ENCODE measurements at regions not wholly inside any gene's neighbourhood (a gene's known extent, or its start where the extent isn't known, plus 50 kb on each side); places are given as distances from the start of the nearest gene placed in this dataset.

DNA sequence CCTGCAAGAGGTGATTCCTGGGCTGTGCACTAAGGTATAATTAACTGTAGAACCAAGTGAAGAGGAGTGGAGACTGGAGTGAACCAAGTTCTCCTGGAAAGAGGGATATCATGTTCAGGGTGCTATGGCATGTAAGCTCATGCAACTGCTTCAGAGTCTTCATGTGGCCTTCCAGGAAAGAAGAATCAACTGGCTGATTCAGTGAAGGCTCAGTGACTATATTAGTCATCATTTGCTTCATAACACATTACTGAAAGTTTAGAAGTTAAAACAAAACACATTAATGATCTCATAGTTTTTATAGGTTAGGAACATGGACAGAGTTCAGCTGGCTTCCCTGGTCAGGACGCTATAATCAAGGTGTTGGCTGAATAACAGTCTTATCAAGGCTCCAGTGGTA, 1200.8 kb upstream of the GYPC start:
- no peaks in the 10 kb centered on the region; the same call in 1 of the 2 replicates for H3K9me3 ChIP-seq
- no peaks in the 10 kb centered on the region for H3K27me3 ChIP-seq
- H3K36me3 ChIP-seq, result no peaks in the 10 kb centered on the region
- DNase-seq, result peak; percentile 26
- no peak overlapping the region for H3K4me3 ChIP-seq

DNA sequence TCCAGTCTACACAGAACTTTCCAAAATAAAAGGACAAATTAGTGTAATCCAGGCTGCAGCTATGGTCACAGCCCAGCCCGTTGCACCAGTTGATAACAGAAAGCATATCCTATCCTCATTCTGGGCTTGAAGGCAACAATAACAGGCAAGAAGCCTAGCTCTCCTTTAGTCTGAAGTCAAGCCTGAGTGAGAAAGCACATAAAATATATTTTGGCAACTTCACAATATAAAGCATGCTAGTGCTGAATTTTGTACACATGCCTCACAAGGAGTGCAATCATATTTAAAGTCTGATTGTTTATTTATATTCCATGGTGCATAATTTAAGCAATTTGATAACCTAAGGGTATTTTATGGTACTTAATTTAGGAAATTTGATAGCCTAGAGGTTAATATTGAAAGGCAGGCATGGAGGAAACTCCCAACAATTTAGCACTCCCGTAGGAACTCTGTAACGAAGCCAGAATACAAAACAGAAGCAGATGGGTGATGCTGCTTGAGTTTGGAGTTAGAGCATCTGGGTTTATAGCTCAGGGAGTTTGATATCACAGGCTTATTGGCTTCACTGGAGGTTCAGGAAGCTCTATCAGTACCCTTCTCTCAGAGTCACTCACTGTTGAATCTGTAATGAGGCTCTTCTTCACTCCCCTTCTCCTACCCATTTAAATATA, 1199.1 kb upstream of the GYPC start:
- H3K4me3 ChIP-seq, result no peak overlapping the region
- DNase-seq, result no peak
- no peaks in the 10 kb centered on the region for H3K36me3 ChIP-seq
- no peaks in the 10 kb centered on the region for H3K27me3 ChIP-seq
- no peaks in the 10 kb centered on the region for H3K9me3 ChIP-seq

DNA sequence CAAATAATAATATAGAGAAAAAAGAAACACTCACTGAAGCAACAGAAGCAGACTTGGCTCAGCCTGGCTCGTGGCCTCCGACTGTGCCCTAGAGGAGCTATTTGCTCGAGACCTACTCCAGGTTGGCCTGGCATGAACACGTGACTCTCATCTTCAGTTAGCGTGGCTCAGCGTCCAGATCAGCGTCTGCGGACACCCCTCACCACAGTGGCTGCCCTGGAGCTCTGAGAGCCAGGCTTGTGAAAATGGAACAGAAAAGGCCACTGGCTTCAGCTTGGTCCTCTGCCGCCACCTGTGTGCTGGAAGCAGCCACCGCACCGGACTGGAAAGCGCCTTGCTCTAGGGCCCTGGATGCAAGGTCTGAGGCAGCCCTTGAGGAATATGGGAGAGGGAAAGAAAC, 1184.0 kb upstream of the GYPC start:
- H3K36me3 ChIP-seq, result no peaks in the 10 kb centered on the region
- H3K9me3 ChIP-seq, result no peaks in the 10 kb centered on the region
- peak; percentile 41 for DNase-seq
- no peak overlapping the region for H3K4me3 ChIP-seq
- H3K27me3 ChIP-seq, result no peaks in the 10 kb centered on the region

DNA sequence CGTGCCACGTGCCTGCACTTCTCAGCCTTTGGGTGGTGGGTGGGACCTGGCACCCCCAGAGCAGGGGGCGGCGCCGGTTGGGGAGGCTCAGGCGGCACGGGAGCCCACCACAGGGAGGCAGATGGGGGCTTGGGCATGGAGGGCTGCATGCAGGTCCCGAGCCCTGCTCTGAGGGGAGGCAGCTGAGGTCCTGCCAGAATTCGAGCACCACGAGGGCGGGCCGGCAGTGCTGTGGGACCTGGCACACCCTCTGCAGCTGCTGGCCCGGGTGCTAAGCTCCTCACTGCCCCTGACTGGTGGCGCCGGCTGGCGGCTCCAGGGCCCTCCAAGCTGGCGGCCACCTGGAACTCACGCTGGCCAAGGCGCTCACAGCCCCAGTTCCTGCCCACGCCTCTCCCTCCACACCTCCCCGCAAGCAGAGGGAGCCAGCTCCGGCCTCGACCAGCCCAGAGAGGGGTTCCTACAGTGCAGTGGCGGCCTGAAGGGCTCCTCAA, 1176.8 kb upstream of the GYPC start:
- no peaks in the 10 kb centered on the region for H3K27me3 ChIP-seq
- H3K9me3 ChIP-seq, result no peaks in the 10 kb centered on the region
- H3K4me3 ChIP-seq, result no peak overlapping the region
- no peak for DNase-seq
- H3K36me3 ChIP-seq, result no peaks in the 10 kb centered on the region

DNA sequence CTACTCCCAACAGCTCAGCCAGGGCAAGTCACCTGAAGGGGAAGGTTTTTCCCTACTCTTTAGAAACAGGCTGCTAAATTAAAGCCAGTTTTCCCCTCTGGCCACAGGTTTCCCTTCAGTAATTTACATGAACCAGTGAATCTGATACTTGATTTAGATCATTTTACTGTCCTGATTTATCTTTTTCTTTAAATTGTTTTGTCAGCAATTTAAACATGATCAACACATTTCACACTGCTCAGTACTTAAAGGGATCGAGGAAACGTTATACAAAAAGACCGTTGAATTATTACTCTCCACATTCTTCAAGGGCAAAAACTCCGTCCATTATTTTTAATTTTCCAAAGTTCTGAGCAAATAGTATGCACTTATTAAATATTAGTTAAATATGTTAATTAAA, 1165.7 kb upstream of the GYPC start:
- Histone ChIP-seq H3K27me3 (no peaks in the 10 kb centered on the region; the same call in 1 of the 2 replicates), H3K9me3 (no peaks in the 10 kb centered on the region), H3K36me3 (no peaks in the 10 kb centered on the region), H3K4me3 (no peak overlapping the region)
- DNase-seq, result no peak

DNA sequence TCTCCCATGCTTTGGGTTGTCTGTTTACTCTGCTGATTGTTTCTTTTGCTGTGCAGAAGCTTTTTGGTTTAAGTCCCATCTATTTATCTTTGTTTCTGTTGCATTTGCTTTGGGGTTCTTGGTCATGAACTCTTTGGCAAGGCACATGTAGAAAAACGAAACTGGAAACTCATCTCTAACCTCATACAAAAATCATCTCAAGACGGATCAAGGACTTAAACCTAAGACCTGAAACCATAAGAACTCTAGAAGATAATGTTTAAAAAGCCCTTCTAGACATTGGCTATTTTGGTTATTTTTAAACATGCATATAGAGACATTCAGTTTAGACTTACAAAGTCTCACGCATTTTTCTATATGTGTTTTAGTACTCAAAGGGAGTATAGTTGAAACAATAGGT, 1164.3 kb upstream of the GYPC start:
- Histone ChIP-seq H3K9me3 (no peaks in the 10 kb centered on the region), H3K27me3 (no peaks in the 10 kb centered on the region; the same call in 1 of the 2 replicates), H3K4me3 (no peak overlapping the region), H3K36me3 (no peaks in the 10 kb centered on the region)
- DNase-seq, result no peak

DNA sequence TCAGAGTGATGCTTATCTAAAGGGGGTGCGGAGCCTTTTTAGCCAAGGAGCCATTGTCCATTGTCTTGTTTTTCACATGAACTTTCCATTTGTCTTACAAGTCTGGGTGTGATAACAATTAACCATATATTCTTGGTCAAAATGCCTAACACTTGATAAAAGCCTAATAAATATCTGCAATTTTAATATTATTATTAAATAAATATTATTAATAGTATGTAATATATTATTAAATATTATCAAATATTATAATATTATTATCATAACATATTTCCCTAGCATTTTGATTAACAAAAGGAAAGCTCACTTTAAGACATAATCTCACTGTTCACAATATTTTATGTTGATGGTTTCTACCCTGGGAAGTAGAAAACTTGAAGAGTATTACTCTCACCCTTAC, 1143.6 kb upstream of the GYPC start:
- Histone ChIP-seq H3K27me3 (no peaks in the 10 kb centered on the region), H3K9me3 (peaks cover 7% of the 10 kb centered on the region; the same call in 1 of the 2 replicates), H3K4me3 (no peak overlapping the region), H3K36me3 (no peaks in the 10 kb centered on the region)
- no peak for DNase-seq

DNA sequence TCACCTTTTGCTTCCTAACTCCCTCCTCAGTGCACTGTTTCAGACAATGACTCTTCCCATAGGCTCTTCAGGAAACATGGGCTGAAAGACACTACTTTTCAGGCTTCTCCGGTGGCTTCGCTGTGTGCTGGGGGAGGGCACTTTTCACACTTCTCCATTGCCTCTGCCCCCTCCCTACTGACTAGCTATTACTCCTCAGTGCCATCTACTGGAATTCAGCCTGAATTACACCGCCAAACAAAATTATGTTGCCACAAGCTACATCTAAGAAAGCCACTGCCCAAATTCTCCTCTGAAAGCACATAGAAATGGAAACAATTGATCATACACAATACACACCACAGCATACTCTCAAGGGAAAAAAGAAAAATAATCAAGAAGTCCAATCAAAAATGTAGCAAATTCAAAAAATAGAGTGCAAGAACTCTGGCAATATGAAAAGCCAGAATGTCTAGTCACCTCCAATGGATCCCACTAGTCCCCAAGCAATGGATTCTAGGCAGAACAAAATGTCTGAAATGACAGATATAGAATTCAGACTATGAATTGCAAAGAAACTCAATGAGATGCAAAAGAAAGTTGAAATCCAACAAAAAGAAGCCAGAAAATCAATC, 1139.4 kb upstream of the GYPC start:
- DNase-seq, result no peak

DNA sequence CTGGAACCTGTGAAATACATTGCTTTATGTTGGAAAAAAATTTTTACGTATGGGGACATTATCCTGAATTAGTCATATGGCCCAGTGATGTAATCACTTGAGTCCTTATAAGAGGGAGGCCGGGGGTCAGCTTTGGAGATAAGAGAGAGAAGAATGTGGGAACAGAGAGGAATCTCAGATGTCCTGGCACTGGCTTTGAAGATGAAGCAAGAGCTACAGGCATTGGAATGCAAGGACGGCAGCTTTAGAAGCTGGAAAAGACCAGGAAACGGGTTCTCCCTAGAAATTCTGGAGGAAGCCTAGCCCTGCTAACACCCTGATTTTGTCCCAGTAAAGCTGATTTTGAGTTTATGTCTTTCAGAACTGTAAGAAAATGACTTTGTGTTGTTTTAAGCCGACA, 1129.9 kb upstream of the GYPC start:
- DNase-seq, result no peak
- Histone ChIP-seq H3K36me3 (no peaks in the 10 kb centered on the region), H3K9me3 (no peaks in the 10 kb centered on the region), H3K27me3 (no peaks in the 10 kb centered on the region; the same call in 1 of the 2 replicates), H3K4me3 (no peak overlapping the region)

More for the DNA sequence above, 1139.4 kb upstream of the GYPC start:
- Histone ChIP-seq H3K9me3 (peaks cover 5% of the 10 kb centered on the region; the same call in 1 of the 2 replicates), H3K4me3 (no peak overlapping the region), H3K36me3 (no peaks in the 10 kb centered on the region), H3K27me3 (no peaks in the 10 kb centered on the region)

DNA sequence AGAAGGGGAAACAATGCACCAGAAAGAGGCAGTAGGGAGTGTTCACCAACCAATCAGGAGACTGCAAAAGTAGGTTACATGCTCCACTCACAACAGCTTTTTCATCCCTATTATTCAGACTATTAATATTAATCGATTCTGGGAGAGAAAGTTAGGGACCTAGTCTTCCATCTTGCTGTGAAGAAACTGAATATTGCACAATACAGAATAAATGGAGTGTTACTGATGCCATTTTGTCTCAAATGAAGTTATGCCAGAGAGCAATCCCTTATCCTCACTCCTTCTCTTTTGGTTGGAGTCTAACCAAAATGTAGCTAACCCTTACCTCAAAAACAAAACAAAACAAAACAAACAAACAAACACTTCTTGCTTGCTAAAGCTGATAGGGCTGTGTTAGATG, 1120.9 kb upstream of the GYPC start:
- no peaks in the 10 kb centered on the region for H3K36me3 ChIP-seq
- H3K4me3 ChIP-seq, result no peak overlapping the region
- DNase-seq, result no peak
- H3K9me3 ChIP-seq, result no peaks in the 10 kb centered on the region
- no peaks in the 10 kb centered on the region for H3K27me3 ChIP-seq

DNA sequence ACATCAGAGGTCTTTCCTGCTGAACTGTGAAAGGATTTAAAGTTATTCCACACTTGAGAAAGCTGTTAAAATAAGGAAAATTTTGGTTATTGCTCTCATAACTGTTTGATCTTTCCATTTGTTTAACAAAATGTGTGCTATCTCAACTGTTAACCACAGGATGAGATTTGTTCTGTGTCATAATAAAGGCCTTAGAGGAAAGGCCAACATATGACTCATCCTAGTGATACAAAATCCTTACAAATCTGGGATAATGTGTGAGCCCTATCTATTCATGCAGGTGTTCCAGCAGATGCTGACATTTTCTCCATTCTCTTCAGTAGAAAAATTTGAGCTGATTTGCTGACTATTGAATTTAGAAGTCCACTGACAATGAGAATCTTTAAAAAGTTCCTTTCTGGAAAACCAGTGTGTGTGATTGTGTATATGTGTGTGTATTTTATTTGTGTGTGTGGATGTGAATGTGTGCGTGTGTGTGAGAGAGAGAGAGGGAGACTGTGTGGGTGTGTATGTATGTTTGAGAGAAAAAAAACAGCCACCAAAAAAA, 1111.9 kb upstream of the GYPC start:
- Histone ChIP-seq H3K4me3 (no peak overlapping the region), H3K9me3 (peaks cover 2% of the 10 kb centered on the region; the same call in 1 of the 2 replicates), H3K27me3 (no peaks in the 10 kb centered on the region), H3K36me3 (no peaks in the 10 kb centered on the region)
- no peak for DNase-seq

DNA sequence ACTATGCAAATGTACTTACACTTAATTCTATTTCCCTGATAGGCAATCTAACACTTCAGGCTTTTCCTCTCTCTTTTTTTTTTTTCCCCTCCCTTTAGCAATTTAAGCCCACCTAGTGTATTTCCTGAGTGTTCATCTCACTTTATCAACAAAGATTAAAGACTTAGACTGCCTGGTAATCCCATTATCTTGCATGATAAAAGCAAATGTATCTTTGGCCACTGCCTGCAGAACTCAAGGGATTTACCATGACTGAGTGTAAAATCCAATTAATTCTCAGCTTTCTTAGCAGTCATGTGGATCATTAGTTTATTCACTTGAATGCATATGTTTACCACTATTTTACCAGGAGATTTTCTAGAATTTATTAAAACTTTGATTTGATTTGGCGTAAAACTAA, 1102.2 kb upstream of the GYPC start:
- H3K9me3 ChIP-seq, result no peaks in the 10 kb centered on the region
- H3K36me3 ChIP-seq, result no peaks in the 10 kb centered on the region
- no peak for DNase-seq
- no peaks in the 10 kb centered on the region for H3K27me3 ChIP-seq
- no peak overlapping the region for H3K4me3 ChIP-seq

DNA sequence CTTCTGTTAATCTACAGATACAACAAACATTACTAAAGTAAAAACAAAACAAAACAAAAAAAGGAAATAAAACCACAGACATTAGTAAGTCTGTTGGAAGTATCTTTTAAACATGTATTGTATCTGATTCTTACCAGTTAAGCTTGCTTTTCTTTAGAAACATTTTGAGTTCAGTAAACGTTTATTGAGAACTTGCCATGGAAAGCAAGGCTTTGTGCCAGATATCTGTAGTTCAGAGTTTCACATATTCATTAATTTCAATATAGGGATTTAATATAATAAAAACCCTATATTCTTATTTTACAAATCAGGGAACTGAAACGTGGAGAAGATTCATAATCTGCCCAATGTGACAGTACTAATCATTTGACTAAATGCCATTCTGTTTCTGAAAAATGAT, 1101.0 kb upstream of the GYPC start:
- H3K36me3 ChIP-seq, result no peaks in the 10 kb centered on the region
- no peaks in the 10 kb centered on the region for H3K27me3 ChIP-seq

DNA sequence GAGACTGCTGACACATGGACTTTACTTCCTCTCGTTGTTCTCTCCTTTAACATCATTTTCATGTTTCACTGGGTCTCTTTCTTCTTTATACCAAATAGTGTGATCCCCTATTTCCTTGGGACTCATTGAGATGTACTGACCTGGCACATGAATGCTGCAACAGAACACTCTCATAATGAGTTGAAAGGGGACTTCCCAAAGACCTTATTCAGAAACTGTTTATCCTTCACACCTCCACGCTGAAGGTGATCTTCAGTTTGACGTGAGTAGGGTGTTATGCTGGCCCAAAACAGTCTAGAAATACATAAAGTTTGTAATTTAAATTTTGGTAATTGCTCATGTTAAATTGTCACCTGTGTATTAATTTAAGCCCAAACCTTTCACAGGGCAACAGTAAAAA, 1096.8 kb upstream of the GYPC start:
- Histone ChIP-seq H3K27me3 (no peaks in the 10 kb centered on the region), H3K4me3 (no peak overlapping the region), H3K36me3 (no peaks in the 10 kb centered on the region), H3K9me3 (no peaks in the 10 kb centered on the region)
- no peak for DNase-seq

More for the DNA sequence above, 1101.0 kb upstream of the GYPC start:
- Histone ChIP-seq H3K9me3 (no peaks in the 10 kb centered on the region), H3K4me3 (no peak overlapping the region)
- DNase-seq, result no peak

DNA sequence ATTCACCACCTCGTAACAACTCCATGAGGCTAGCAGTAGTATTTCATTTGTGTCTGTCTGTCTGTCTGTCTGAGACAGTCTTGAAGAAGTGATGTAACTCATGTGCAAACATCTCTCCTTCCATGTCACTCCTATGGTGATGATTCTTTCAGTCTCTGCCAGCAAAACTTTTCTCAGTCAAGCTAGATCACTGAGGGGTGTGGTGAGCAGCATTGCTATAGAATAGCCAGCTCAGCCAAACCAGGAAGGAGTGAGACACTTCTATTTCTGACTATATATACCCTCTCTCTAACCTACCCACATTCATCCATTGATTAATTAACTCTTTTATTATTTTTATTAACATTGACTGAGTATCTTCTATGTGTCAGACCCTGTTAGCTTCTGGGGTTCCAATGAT, 1095.1 kb upstream of the GYPC start:
- no peak for DNase-seq
- Histone ChIP-seq H3K27me3 (no peaks in the 10 kb centered on the region), H3K4me3 (no peak overlapping the region), H3K36me3 (no peaks in the 10 kb centered on the region), H3K9me3 (no peaks in the 10 kb centered on the region)

DNA sequence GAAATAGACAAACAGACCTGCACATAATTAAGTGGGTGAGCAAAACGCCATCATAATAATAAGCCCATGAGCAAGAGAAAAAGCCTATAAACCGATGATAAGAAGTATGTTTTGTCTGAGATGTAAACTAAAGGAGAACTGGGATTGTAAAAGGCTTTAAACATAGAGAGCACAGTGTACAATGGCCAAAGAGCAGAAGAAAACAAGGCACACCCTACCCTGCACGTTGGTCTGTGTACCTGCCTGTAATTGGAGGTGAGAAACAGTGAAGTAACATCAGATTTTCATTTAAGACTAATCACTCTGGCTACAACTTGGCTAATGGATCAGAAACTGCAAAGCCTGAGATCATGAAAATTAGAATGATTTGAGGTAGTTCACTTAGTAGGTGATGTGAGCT, 1094.7 kb upstream of the GYPC start:
- Histone ChIP-seq H3K36me3 (no peaks in the 10 kb centered on the region), H3K27me3 (no peaks in the 10 kb centered on the region), H3K4me3 (no peak overlapping the region), H3K9me3 (no peaks in the 10 kb centered on the region)
- DNase-seq, result no peak

DNA sequence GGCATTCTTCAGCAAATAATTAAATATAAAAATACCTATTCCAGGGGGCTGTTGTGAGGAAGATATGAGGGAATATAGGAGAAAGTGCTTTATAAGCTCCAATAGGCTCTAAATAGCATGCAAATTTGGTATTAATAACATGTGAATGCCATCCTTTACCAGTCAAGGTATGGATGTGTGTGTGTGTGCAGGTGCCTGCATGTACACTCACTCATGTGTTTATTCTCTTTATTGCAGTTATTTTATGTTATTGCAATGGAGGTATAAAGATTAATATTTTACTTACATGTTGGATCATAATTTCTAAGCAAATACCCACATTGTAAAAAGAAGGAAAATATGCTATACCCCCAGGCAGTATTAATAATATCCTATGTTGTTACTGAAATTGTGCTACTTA, 1093.0 kb upstream of the GYPC start:
- Histone ChIP-seq H3K36me3 (no peaks in the 10 kb centered on the region), H3K9me3 (no peaks in the 10 kb centered on the region), H3K4me3 (no peak overlapping the region), H3K27me3 (no peaks in the 10 kb centered on the region)
- no peak for DNase-seq

DNA sequence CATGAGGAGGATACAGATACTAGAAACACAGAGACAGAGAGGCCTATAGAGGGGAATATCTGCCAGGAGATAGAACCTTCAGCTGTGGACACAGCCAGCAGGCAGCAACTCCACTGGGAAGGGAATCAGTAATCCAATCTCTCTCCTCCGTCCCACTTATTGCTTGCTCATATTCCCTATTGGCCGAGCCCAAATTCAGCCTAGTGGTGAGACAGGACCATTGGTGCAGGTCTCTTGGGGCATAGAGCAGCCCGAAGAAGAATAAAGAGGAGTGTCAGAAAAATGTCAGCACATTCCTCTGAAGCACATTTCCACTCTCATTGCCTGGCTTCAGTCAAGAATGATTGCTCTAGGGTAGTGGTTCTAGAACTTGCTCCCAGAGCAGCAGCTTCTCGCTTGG, 1091.5 kb upstream of the GYPC start:
- DNase-seq, result no peak
- Histone ChIP-seq H3K27me3 (no peaks in the 10 kb centered on the region), H3K9me3 (no peaks in the 10 kb centered on the region), H3K36me3 (no peaks in the 10 kb centered on the region), H3K4me3 (no peak overlapping the region)

Data from MG63 (cell line).